DOHH2 (cell line): ENCODE measurements at regions not wholly inside any gene's neighbourhood (a gene's known extent, or its start where the extent isn't known, plus 50 kb on each side); places are given as distances from the start of the nearest gene placed in this dataset.
"Not testable (repeated sequence)": the region's sequence is repeated elsewhere in the genome, so short reads cannot be mapped to it uniquely, and the experiment has no call there.

ENCODE experiments used
- EZH2phosphoT487 ChIP-seq: fragments of 200-600 bp; sonication (generic); IDR thresholded peaks from 2 replicates; pipeline ENCODE4 v1.6.1; 2017; ENCODE audit warnings: borderline replicate concordance, mild to moderate bottlenecking, antibody characterized with exemption, low read length, moderate library complexity, mixed read lengths
- TF ChIP-seq, protein P1 (sequence below): fragments of 200-600 bp; sonication (generic); IDR thresholded peaks from one replicate; pipeline ENCODE4 v1.5.1; 2014; ENCODE audit warnings: antibody characterized with exemption, mild to moderate bottlenecking, low read depth, low read length; ENCODE audit not compliant: poor library complexity, severe bottlenecking

GRCh38 chr4:131496211-131496610, 1652.9 kb upstream of the PCDH10 start:
- TF ChIP-seq, protein P1, sequence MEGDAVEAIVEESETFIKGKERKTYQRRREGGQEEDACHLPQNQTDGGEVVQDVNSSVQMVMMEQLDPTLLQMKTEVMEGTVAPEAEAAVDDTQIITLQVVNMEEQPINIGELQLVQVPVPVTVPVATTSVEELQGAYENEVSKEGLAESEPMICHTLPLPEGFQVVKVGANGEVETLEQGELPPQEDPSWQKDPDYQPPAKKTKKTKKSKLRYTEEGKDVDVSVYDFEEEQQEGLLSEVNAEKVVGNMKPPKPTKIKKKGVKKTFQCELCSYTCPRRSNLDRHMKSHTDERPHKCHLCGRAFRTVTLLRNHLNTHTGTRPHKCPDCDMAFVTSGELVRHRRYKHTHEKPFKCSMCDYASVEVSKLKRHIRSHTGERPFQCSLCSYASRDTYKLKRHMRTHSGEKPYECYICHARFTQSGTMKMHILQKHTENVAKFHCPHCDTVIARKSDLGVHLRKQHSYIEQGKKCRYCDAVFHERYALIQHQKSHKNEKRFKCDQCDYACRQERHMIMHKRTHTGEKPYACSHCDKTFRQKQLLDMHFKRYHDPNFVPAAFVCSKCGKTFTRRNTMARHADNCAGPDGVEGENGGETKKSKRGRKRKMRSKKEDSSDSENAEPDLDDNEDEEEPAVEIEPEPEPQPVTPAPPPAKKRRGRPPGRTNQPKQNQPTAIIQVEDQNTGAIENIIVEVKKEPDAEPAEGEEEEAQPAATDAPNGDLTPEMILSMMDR, result not testable (repeated sequence)
- not testable (repeated sequence) for TF ChIP-seq EZH2phosphoT487
